ENCODE measurements at regions not wholly inside any gene's neighbourhood (a gene's known extent, or its start where the extent isn't known, plus 50 kb on each side); places are given as distances from the start of the nearest gene placed in this dataset.

- H3K9ac ChIP-seq (ENCODE audit: control insufficient read depth, insufficient read depth, low read length): no peak overlapping the region
- SMC1A ChIA-PET (ENCODE audit: uncharacterized antibody, unreplicated experiment): no interaction called here
- DNase-seq (ENCODE audit: low read depth, low spot score) (no peak), ATAC-seq (no peak), FAIRE-seq (no peak)
- CTCF ChIA-PET: no interaction called here
- H4K20me1 ChIP-seq (ENCODE audit: control insufficient read depth, insufficient read depth): no peaks in the 10 kb centered on the region
- H3K27ac ChIP-seq (ENCODE audit: control insufficient read depth, insufficient read depth): no peak overlapping the region
- 31% methylated on average over 11 of the region's 12 CpGs for WGBS (ENCODE audit: insufficient coverage, insufficient replicate concordance, low lambda C conversion rate, missing lambda C conversion rate)
- intact Hi-C loops (cut with micrococcal nuclease; ENCODE audit: unreplicated experiment) (no loop called here), in situ Hi-C loops (cut with MboI) (no loop called here)
- no peaks in the 10 kb centered on the region for H3K9me3 ChIP-seq (replicated peaks; ENCODE audit: control insufficient read depth, insufficient read depth, low read length)
- RAD21 ChIA-PET (ENCODE audit: unreplicated experiment): no interaction called here
- no peak overlapping the region for H3K4me2 ChIP-seq (ENCODE audit: control insufficient read depth, insufficient read depth)
- no peak for TF ChIP-seq SP1 (IDR thresholded peaks at IDR 0.05; ENCODE audit: low read depth, low read length)
- TF ChIP-seq NFYA (IDR thresholded peaks at IDR 0.05; ENCODE audit: borderline replicate concordance, low read depth, low read length): no peak
- no peak for TF ChIP-seq LARP7 (IDR thresholded peaks at IDR 0.05)
- TF ChIP-seq ZNF384 (IDR thresholded peaks at IDR 0.05; ENCODE audit: borderline replicate concordance, low read depth, low read length): no peak
- TF ChIP-seq USF1 (IDR thresholded peaks at IDR 0.05; ENCODE audit: borderline replicate concordance, extremely low read length, insufficient read depth, low read depth, low read length): no peak
- TF ChIP-seq ATF3 (IDR thresholded peaks at IDR 0.05; ENCODE audit: borderline replicate concordance, extremely low read depth, low read depth, low read length): no peak
- no peak for TF ChIP-seq CTCF (IDR thresholded peaks at IDR 0.05 in 2 of 3, conservative IDR thresholded peaks at IDR 0.05 in 1 of 3; ENCODE audit: control insufficient read depth in 2 of 3, extremely low read depth in 1 of 3, insufficient read depth in 1 of 3, low read depth in 3 of 3, low read length in 3 of 3)
- TF ChIP-seq ZBTB33 (IDR thresholded peaks at IDR 0.05): no peak
- no peak for TF ChIP-seq MEF2A (IDR thresholded peaks at IDR 0.05; ENCODE audit: insufficient read depth, low read depth, low read length)
- TF ChIP-seq POU2F2 (IDR thresholded peaks at IDR 0.05; ENCODE audit: borderline replicate concordance, low read depth, low read length): no peak
- no peak for TF ChIP-seq BACH1 (IDR thresholded peaks at IDR 0.05; ENCODE audit: borderline replicate concordance)
- TF ChIP-seq YY1 (IDR thresholded peaks at IDR 0.05; ENCODE audit: low read depth, low read length): no peak
- no peak for TF ChIP-seq BMI1 (IDR thresholded peaks at IDR 0.05; ENCODE audit: borderline replicate concordance)
- no peak for TF ChIP-seq BHLHE40 (IDR thresholded peaks at IDR 0.05; ENCODE audit: borderline replicate concordance in 1 of 2, low read depth in 2 of 2, low read length in 1 of 2)
- H2AFZ ChIP-seq (ENCODE audit: control insufficient read depth, low read depth, low read length): no peak overlapping the region
- H3K4me1 ChIP-seq (ENCODE audit: control insufficient read depth, insufficient read depth, low read length): no peaks in the 10 kb centered on the region
- H3K4me3 ChIP-seq: no peak overlapping the region
- H3K79me2 ChIP-seq (ENCODE audit: control insufficient read depth, insufficient read depth, low read length): no peaks in the 10 kb centered on the region
- no TSS peak for BruUV-seq (replicated peaks)
- POLR2A ChIA-PET: no interaction called here
- no peaks in the 10 kb centered on the region for H3K27me3 ChIP-seq (replicated peaks in 1 of 2; ENCODE audit: control insufficient read depth in 2 of 2, insufficient read depth in 2 of 2, low read length in 1 of 2)
- no peaks in the 10 kb centered on the region for H3K36me3 ChIP-seq (ENCODE audit: control insufficient read depth in 2 of 2, insufficient read depth in 2 of 2, low read length in 1 of 2)
Measured at GRCh38 chr7:48748081-48748833, 176.1 kb upstream of the CDC14C start.
